IMR-90 (cell line): ENCODE measurements at regions not wholly inside any gene's neighbourhood (a gene's known extent, or its start where the extent isn't known, plus 50 kb on each side); places are given as distances from the start of the nearest gene placed in this dataset.

Experiments used
- ATAC-seq: fragments of 200-7000 bp; cut with Tn5 transposase; 2 replicates; pipeline ENCODE4 v1.9.1; 2020; ENCODE audit warnings: low read depth, mild to moderate bottlenecking, moderate library complexity
- BruUV-seq: library from RNA; stranded (reverse); fragments of 400-500 nt; replicated peaks from 2 replicates; lab custom pipeline; 2021; lab: Mats Ljungman, UMichigan
- CTCF ChIA-PET: fragments of 300-600 bp; formaldehyde crosslinking; extraction: SDS; loops from one replicate; lab custom pipeline; 2021; ENCODE audit warnings: antibody characterized with exemption; lab: Yijun Ruan, JAX
- POLR2A ChIA-PET: fragments of 300-600 bp; sonication (Branson Sonifier 250); formaldehyde crosslinking; loops from one replicate; lab custom pipeline; 2022; ENCODE audit warnings: antibody characterized with exemption; ENCODE audit not compliant: unreplicated experiment; lab: Charles Lee
- DNase-seq: peaks from one replicate; pipeline ENCODE4 v3.0.0; 2013
- H2AFZ ChIP-seq: replicated peaks from 2 replicates; pipeline ENCODE3; 2013; ENCODE audit warnings: low read length, mild to moderate bottlenecking; ENCODE audit not compliant: poor library complexity
- H2AK5ac ChIP-seq: 2 replicates; pipeline ENCODE4 v1.6.1; 2013; ENCODE audit warnings: low read depth, low read length, inconsistent platforms
- H2AK9ac ChIP-seq: replicated peaks from 2 replicates; pipeline ENCODE3; 2013; ENCODE audit warnings: mild to moderate bottlenecking, low read depth, low read length, moderate library complexity; ENCODE audit not compliant: poor library complexity
- H2BK120ac ChIP-seq: 2 replicates; pipeline ENCODE4 v1.6.1; 2013; ENCODE audit warnings: low read depth, low read length, inconsistent platforms
- H2BK15ac ChIP-seq: 3 replicates; pipeline ENCODE4 v1.6.1; 2013; ENCODE audit warnings: low read depth, low read length, inconsistent platforms
- H2BK20ac ChIP-seq: 2 replicates; pipeline ENCODE4 v1.6.1; 2013; ENCODE audit warnings: low read depth, mild to moderate bottlenecking, inconsistent platforms, low read length, moderate library complexity
- H2BK5ac ChIP-seq: 2 replicates; pipeline ENCODE4 v1.6.1; 2013; ENCODE audit warnings: mild to moderate bottlenecking, low read depth, low read length, inconsistent platforms; ENCODE audit not compliant: poor library complexity, severe bottlenecking
- H3K14ac ChIP-seq: replicated peaks from 2 replicates; pipeline ENCODE4 v1.6.1; 2013; ENCODE audit warnings: low read depth, low read length, inconsistent platforms
- H3K18ac ChIP-seq: 2 replicates; pipeline ENCODE4 v1.6.1; 2013; ENCODE audit warnings: low read depth, low read length, control low read depth
- H3K23ac ChIP-seq: 2 replicates; pipeline ENCODE4 v1.6.1; 2013; ENCODE audit warnings: low read depth, low read length, inconsistent platforms
- H3K27ac ChIP-seq: 2 replicates; pipeline ENCODE4 v1.5.1; 2013; ENCODE audit warnings: mild to moderate bottlenecking, control low read depth, low read length; ENCODE audit not compliant: insufficient read depth
- H3K27me3 ChIP-seq: 2 replicates; pipeline ENCODE4 v1.6.1; 2013; ENCODE audit warnings: low read length; ENCODE audit not compliant: control insufficient read depth, insufficient read depth
- H3K36me3 ChIP-seq: 2 replicates; pipeline ENCODE4 v1.6.1; 2013; ENCODE audit warnings: low read length, mixed read lengths; ENCODE audit not compliant: control insufficient read depth, insufficient read depth
- H3K4ac ChIP-seq: 2 replicates; pipeline ENCODE4 v1.6.1; 2013; ENCODE audit warnings: low read depth, low read length, inconsistent platforms
- H3K4me1 ChIP-seq: 2 replicates; pipeline ENCODE4 v1.6.1; 2013; ENCODE audit warnings: low read length, mixed read lengths; ENCODE audit not compliant: control insufficient read depth, insufficient read depth
- H3K4me2 ChIP-seq: 2 replicates; pipeline ENCODE4 v1.6.1; 2013; ENCODE audit warnings: low read depth, mild to moderate bottlenecking, control low read depth, low read length, moderate library complexity
- H3K4me3 ChIP-seq: 2 replicates; pipeline ENCODE4 v1.5.1; 2013; ENCODE audit warnings: low read depth, mild to moderate bottlenecking, control low read depth, low read length, moderate library complexity; ENCODE audit not compliant: insufficient read depth
- H3K56ac ChIP-seq: 2 replicates; pipeline ENCODE4 v1.6.1; 2013; ENCODE audit warnings: low read length, inconsistent platforms; ENCODE audit not compliant: insufficient read depth; ENCODE audit errors: extremely low read depth
- H3K79me1 ChIP-seq, 2 experiments: 2 replicates each; pipeline ENCODE4 v1.6.1; 2013; ENCODE audit warnings: low read length in 2 of 2, inconsistent platforms in 1 of 2, low read depth in 1 of 2
- H3K9ac ChIP-seq: 2 replicates; pipeline ENCODE4 v1.6.1; 2013; ENCODE audit warnings: low read depth, low read length, control low read depth
- H3K9me1 ChIP-seq: 2 replicates; pipeline ENCODE4 v1.6.1; 2013; ENCODE audit warnings: low read length, inconsistent platforms; ENCODE audit not compliant: insufficient read depth
- H3K9me3 ChIP-seq: 2 replicates; pipeline ENCODE4 v1.6.1; 2013; ENCODE audit warnings: low read length; ENCODE audit not compliant: control insufficient read depth, insufficient read depth
- H4K20me1 ChIP-seq: 2 replicates; pipeline ENCODE4 v1.6.1; 2013; ENCODE audit warnings: low read length, inconsistent platforms; ENCODE audit not compliant: insufficient read depth
- H4K5ac ChIP-seq: 2 replicates; pipeline ENCODE4 v1.6.1; 2013; ENCODE audit warnings: mild to moderate bottlenecking, low read depth, low read length, control low read depth
- H4K8ac ChIP-seq, 2 experiments: 2 replicates each; pipeline ENCODE4 v1.6.1; 2013; ENCODE audit warnings: low read depth in 2 of 2, low read length in 2 of 2, control low read depth in 1 of 2, inconsistent platforms in 1 of 2
- H4K91ac ChIP-seq: 2 replicates; pipeline ENCODE4 v1.6.1; 2013; ENCODE audit warnings: low read depth, low read length, inconsistent platforms; ENCODE audit not compliant: insufficient read depth
- BHLHE40 ChIP-seq: fragments of 150-350 bp; IDR thresholded peaks from 2 replicates; pipeline ENCODE4 v1.6.1; 2016; ENCODE audit warnings: mild to moderate bottlenecking, low read depth, low read length
- CEBPB ChIP-seq: IDR thresholded peaks from 2 replicates; pipeline ENCODE4 v1.6.1; 2012; ENCODE audit warnings: low read depth, low read length, improper control_type of control experiment
- CHD1 ChIP-seq: IDR thresholded peaks from 2 replicates; pipeline ENCODE4 v1.6.1; 2012; ENCODE audit warnings: low read depth, low read length, improper control_type of control experiment
- ELK1 ChIP-seq: fragments of 150-350 bp; IDR thresholded peaks from 2 replicates; pipeline ENCODE4 v1.6.1; 2016; ENCODE audit warnings: low read depth, mild to moderate bottlenecking, low read length, moderate library complexity, borderline replicate concordance
- FOS ChIP-seq: fragments of 150-350 bp; IDR thresholded peaks from 2 replicates; pipeline ENCODE4 v1.6.1; 2016; ENCODE audit warnings: low read depth, low read length
- MAFK ChIP-seq: IDR thresholded peaks from 2 replicates; pipeline ENCODE4 v1.6.1; 2012; ENCODE audit warnings: low read depth, low read length, improper control_type of control experiment
- MAZ ChIP-seq: IDR thresholded peaks from 2 replicates; pipeline ENCODE4 v1.6.1; 2012; ENCODE audit warnings: low read depth, mild to moderate bottlenecking, low read length, improper control_type of control experiment, moderate library complexity, borderline replicate concordance
- MXI1 ChIP-seq: IDR thresholded peaks from 2 replicates; pipeline ENCODE4 v1.6.1; 2012; ENCODE audit warnings: low read depth, mild to moderate bottlenecking, low read length, moderate library complexity, borderline replicate concordance
- NFE2L2 ChIP-seq: fragments of 150-350 bp; IDR thresholded peaks from 2 replicates; pipeline ENCODE4 v1.6.1; 2016; ENCODE audit warnings: low read depth, mild to moderate bottlenecking, low read length
- POLR2A ChIP-seq: IDR thresholded peaks from 2 replicates; pipeline ENCODE4 v1.6.1; 2012; ENCODE audit warnings: mild to moderate bottlenecking, low read depth, low read length
- RAD21 ChIP-seq: IDR thresholded peaks from 2 replicates; pipeline ENCODE4 v1.6.1; 2012; ENCODE audit warnings: low read length, improper control_type of control experiment
- RCOR1 ChIP-seq: IDR thresholded peaks from 2 replicates; pipeline ENCODE4 v1.6.1; 2012; ENCODE audit warnings: mild to moderate bottlenecking, low read length, improper control_type of control experiment; ENCODE audit not compliant: insufficient replicate concordance
- RFX5 ChIP-seq: IDR thresholded peaks from 2 replicates; pipeline ENCODE4 v1.8.0; 2012; ENCODE audit warnings: low read depth, mild to moderate bottlenecking, low read length, moderate library complexity
- SMC3 ChIP-seq: fragments of 150-350 bp; IDR thresholded peaks from 2 replicates; pipeline ENCODE4 v1.6.1; 2016; ENCODE audit warnings: low read depth, mild to moderate bottlenecking, antibody characterized with exemption, low read length, moderate library complexity
- WGBS, 2 experiments: methylation state at CpG; one replicate each; pipeline versions ENCODE4 v1.1.5 to v1.1.7; 2013; ENCODE audit warnings: missing lambda C conversion rate in 2 of 2; ENCODE audit not compliant: insufficient read length in 1 of 2; ENCODE audit errors: extremely low coverage in 2 of 2; 5-methylcytosine and 5-hydroxymethylcytosine counted together
- dilution Hi-C: fragments of 300-500 bp; cut with HindIII; formaldehyde crosslinking; loops from one replicate; pipeline ENCODE4 v1.14.3; 2018; ENCODE audit warnings: low sequenced_read_pairs; ENCODE audit not compliant: unreplicated experiment
- in situ Hi-C: fragments of 300-500 bp; cut with MboI; formaldehyde crosslinking; loops from 3 replicates; pipeline ENCODE4 v1.14.3; 2019; ENCODE audit warnings: low sequenced_read_pairs, inconsistent platforms, mixed read lengths
- intact Hi-C: fragments of 100-400 bp; cut with micrococcal nuclease; formaldehyde crosslinking; loops from 2 replicates; pipeline ENCODE4 v1.10.0; 2022
- TF ChIP-seq, protein P1 (sequence below): fragments of 150-350 bp; IDR thresholded peaks from 2 replicates; pipeline ENCODE4 v1.6.1; 2017; ENCODE audit warnings: mild to moderate bottlenecking, antibody characterized with exemption, low read length, low read depth
- TF ChIP-seq, protein P2 (sequence below): conservative IDR thresholded peaks from 2 replicates; pipeline ENCODE4 v1.5.1; 2012; ENCODE audit warnings: mild to moderate bottlenecking, low read depth, low read length, improper control_type of control experiment

DNA sequence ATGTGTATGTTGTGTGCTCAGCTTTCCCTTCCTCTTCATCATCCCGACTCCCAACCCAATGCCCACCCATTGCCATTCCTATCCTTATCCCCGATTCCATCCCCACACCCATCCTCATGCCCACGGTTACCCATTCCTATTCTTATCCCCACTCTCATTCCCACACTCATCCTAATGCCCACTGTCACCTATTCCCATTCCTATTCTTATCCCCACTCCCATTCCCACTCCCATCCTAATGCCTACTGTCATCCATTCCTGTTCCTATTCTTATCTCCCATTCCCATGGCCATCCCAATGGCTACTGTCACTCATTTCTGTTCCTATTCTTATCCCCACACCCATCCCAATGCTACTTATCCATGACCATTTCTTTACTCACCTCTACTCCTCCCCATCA, 254.1 kb downstream of the DHX35 start:
- no peak for ATAC-seq

More for the DNA sequence above, 254.1 kb downstream of the DHX35 start:
- DNase-seq, result no peak
- Histone ChIP-seq H3K79me1 (no peaks in the 10 kb centered on the region), H3K9me1 (no peaks in the 10 kb centered on the region), H3K9me3 (no peaks in the 10 kb centered on the region), H2AK5ac (no peak overlapping the region), H2BK120ac (no peak overlapping the region), H3K18ac (no peak overlapping the region), H2BK15ac (no peak overlapping the region), H3K56ac (no peak overlapping the region), H3K4ac (no peak overlapping the region), H4K8ac (no peak overlapping the region), H4K20me1 (no peaks in the 10 kb centered on the region), H3K14ac (no peak overlapping the region), H3K23ac (no peak overlapping the region), H3K4me3 (no peak overlapping the region), H3K4me1 (no peaks in the 10 kb centered on the region), H3K27me3 (no peaks in the 10 kb centered on the region), H3K9ac (no peak overlapping the region), H4K91ac (no peak overlapping the region), H3K4me2 (no peak overlapping the region), H2BK5ac (no peak overlapping the region), H2AFZ (no peak overlapping the region), H3K36me3 (no peaks in the 10 kb centered on the region), H4K5ac (no peak overlapping the region), H2AK9ac (no peak overlapping the region), H3K27ac (no peak overlapping the region), H2BK20ac (no peak overlapping the region)
- TF ChIP-seq MAFK, result no peak
- TF ChIP-seq RAD21, result no peak
- no peak for TF ChIP-seq RFX5
- no peak for TF ChIP-seq CEBPB
- no peak for TF ChIP-seq ELK1
- TF ChIP-seq, protein P1, sequence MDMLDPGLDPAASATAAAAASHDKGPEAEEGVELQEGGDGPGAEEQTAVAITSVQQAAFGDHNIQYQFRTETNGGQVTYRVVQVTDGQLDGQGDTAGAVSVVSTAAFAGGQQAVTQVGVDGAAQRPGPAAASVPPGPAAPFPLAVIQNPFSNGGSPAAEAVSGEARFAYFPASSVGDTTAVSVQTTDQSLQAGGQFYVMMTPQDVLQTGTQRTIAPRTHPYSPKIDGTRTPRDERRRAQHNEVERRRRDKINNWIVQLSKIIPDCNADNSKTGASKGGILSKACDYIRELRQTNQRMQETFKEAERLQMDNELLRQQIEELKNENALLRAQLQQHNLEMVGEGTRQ, result no peak
- no peak for TF ChIP-seq SMC3
- TF ChIP-seq NFE2L2, result no peak
- TF ChIP-seq, protein P2, sequence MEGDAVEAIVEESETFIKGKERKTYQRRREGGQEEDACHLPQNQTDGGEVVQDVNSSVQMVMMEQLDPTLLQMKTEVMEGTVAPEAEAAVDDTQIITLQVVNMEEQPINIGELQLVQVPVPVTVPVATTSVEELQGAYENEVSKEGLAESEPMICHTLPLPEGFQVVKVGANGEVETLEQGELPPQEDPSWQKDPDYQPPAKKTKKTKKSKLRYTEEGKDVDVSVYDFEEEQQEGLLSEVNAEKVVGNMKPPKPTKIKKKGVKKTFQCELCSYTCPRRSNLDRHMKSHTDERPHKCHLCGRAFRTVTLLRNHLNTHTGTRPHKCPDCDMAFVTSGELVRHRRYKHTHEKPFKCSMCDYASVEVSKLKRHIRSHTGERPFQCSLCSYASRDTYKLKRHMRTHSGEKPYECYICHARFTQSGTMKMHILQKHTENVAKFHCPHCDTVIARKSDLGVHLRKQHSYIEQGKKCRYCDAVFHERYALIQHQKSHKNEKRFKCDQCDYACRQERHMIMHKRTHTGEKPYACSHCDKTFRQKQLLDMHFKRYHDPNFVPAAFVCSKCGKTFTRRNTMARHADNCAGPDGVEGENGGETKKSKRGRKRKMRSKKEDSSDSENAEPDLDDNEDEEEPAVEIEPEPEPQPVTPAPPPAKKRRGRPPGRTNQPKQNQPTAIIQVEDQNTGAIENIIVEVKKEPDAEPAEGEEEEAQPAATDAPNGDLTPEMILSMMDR, result no peak
- no peak for TF ChIP-seq MXI1
- TF ChIP-seq MAZ, result no peak
- no peak for TF ChIP-seq RCOR1
- TF ChIP-seq POLR2A, result no peak
- no peak for TF ChIP-seq CHD1
- TF ChIP-seq BHLHE40, result no peak
- no peak for TF ChIP-seq FOS
- ChIA-PET CTCF (no interaction called here), POLR2A (no interaction called here)
- dilution Hi-C loops, result no loop called here
- in situ Hi-C loops, result no loop called here
- intact Hi-C loops, result no loop called here
- 50 to 75% methylated on average over 2 to 3 of the region's 3 CpGs for WGBS, 2 experiments
- BruUV-seq, result no TSS peak
